GM19023 (cell line): ENCODE measurements at regions not wholly inside any gene's neighbourhood (a gene's known extent, or its start where the extent isn't known, plus 50 kb on each side); places are given as distances from the start of the nearest gene placed in this dataset.

Source experiments
- ATAC-seq: cut with Tn5 transposase; IDR thresholded peaks from one replicate; pipeline ENCODE4 v1.9.1; 2021; ENCODE audit warnings: mild to moderate bottlenecking, moderate library complexity; ENCODE audit not compliant: unreplicated experiment

- ATAC-seq, result no peak
Observed at GRCh38 chr6:2384528-2384927, 139.1 kb upstream of the GMDS start.

DNA sequence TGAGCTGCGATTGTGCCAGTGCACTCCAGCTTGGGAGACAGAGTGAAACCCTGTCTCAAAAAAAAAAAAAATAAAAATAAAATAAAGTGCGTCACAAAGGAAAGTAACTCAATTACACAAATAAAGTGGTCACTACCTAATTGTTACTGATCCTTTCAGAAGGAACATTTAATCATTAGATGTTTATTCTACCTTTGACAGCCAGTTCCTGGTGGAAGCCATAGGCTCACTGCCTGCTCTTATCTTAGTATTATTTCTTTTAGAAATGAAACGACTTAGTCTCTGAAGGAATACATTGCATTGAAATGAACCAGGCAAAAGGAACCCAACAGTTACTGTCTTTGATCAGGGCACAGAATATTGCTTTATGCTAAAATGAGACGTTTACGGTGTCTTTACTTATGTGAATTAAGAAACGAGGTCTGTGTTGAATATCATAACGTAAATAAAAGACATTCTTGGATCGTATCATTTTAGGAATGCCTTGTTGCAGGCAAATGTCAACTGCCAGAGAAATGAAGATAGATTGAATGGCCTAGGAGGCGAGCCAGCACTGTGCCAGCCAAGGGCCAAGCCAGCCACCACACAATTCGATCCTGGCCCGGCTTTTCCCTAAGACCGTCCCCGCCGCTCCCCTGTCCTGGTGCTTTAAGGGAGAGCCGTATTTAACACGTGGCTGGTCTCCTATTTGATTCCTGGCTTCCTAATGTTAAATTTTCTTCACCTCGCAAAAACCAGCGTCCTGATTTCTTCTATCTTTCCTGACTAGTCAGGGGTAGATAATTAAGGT, 136.7 kb upstream of the GMDS start:
- ATAC-seq, result no peak

GRCh38 chr6:2378891-2379652, 133.7 kb upstream of the GMDS start:
- no peak for ATAC-seq

- no peak for ATAC-seq
Observed at GRCh38 chr6:2378046-2378657, 132.7 kb upstream of the GMDS start.

- ATAC-seq, result no peak
Observed at GRCh38 chr6:2376429-2377355, 131.3 kb upstream of the GMDS start.

- no peak for ATAC-seq
Observed at GRCh38 chr6:2375443-2375842, 130.0 kb upstream of the GMDS start.

- ATAC-seq, result no peak
Observed at GRCh38 chr6:2369606-2370005, 124.2 kb upstream of the GMDS start.

GRCh38 chr6:2363211-2363610, 117.8 kb upstream of the GMDS start:
- ATAC-seq, result no peak

DNA sequence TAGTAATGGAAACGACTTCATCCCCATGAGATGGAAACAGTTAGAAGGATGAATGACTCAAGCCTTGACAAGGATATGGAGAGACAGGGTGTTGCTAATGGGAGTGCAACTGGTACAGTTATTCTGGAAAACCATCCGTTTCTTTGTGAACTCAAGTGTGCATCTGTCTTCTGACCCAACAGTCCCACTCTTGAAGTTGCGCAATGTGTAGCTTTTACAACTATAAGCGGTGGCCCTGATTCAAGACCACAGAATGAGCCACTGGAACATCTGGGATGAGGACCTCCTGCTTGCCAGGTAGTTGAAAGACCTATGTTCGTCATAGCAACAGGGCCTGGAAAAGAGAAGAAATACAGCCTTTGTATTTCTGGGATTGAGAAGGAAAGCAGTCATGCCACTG, 115.8 kb upstream of the GMDS start:
- ATAC-seq, result no peak

DNA sequence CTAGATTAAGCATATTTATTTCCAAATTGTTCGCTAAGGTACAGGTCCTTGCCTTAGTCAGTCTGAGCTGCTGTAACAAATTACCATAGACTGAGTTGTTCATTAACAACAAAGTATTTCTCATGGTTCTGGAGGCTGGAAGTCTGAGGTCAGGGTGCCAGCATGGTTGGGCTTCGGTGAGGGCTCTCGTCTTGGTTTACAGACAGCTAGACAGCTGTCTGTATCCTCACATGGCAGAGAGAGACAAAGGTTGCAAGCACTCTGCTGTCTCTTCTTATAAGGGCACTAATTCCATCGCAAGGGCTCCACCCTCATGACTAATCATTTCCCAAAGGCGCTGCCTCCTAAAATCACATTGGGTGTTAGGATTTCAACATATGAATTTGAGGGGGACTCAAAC, 115.3 kb upstream of the GMDS start:
- no peak for ATAC-seq

DNA sequence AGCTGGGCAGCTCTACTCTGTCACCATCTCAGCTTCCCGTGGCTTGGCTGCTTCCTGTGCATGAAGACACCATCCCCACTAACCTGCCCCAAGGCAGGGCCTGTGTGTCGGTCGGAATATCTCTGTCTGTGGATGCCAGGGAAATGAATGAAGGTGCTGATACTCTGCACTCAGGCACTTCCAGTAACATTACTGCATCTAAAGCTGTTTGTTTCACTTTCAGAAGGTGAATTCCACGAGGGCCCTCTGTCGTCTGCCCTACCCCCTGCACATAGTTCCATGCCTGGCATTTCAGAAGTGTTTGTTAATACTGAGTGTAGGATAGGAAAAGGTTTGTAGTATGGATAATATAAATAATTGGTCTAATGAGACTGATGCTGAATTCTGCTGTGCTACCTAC, 114.7 kb upstream of the GMDS start:
- ATAC-seq, result no peak

- ATAC-seq, result no peak
Observed at GRCh38 chr6:2355150-2355549, 109.7 kb upstream of the GMDS start.

GRCh38 chr6:2354138-2354491, 108.7 kb upstream of the GMDS start:
- no peak for ATAC-seq

GRCh38 chr6:2353412-2354137, 108.2 kb upstream of the GMDS start:
- ATAC-seq, result no peak

- no peak for ATAC-seq
Observed at GRCh38 chr6:2351807-2352431, 106.5 kb upstream of the GMDS start.

GRCh38 chr6:2351090-2351489, 105.7 kb upstream of the GMDS start:
- ATAC-seq, result no peak

- ATAC-seq, result no peak
Observed at GRCh38 chr6:2346078-2346477, 100.7 kb upstream of the GMDS start.

GRCh38 chr6:2344319-2344905, 99.0 kb upstream of the GMDS start:
- no peak for ATAC-seq

DNA sequence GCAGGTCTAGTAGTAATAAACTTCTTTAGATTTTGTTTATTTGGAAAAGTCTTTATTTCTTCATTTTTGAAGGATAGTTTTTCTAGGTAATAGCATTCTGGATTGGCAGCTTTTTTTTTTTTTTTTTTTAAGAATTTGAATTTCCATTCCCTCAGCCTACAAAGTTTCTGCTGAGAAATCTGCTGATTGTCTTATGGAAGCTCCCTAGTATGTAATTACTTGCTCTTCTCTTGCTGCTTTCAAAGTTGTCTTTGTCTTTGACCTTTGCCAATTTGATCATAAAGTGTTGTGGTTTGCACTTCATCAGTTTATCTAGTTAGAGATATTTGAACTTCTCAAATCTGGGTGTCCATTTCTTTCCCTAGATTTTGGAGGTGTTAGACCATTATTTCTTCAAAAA, 82.2 kb upstream of the GMDS start:
- ATAC-seq, result no peak
